ENCODE measurements at regions not wholly inside any gene's neighbourhood (a gene's known extent, or its start where the extent isn't known, plus 50 kb on each side); places are given as distances from the start of the nearest gene placed in this dataset.

DNA sequence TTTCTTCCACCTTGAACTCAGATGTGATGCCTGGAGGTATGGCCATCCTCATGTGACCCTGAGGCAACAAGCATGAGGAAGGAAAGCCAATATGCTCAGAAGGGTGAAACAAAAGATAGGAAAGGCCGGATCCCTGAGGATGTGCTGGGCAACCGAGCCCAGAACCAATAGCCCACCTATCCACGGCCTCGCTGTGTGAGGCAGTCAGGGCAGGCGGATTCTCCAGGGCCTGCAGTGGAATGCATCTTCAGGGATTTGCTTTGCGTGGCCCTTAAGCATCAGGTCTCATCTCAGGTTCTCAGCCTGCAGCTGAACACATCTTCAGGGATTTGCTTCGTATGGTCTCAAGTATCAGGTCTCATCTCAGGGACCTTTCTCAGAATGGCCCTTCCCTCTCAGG is 139.8 kb downstream of the ANKRD60 start:
- Histone ChIP-seq H2BK15ac (ENCODE audit: low read depth, low read length) (no peak overlapping the region), H3K23ac (ENCODE audit: low read depth, low read length) (no peak overlapping the region), H4K91ac (ENCODE audit: insufficient read depth, low read depth, low read length) (no peak overlapping the region), H3K4me1 (ENCODE audit: control insufficient read depth, insufficient read depth, low read length) (no peaks in the 10 kb centered on the region), H2AK5ac (ENCODE audit: low read depth, low read length) (no peak overlapping the region), H3K36me3 (ENCODE audit: control insufficient read depth, insufficient read depth, low read length) (no peaks in the 10 kb centered on the region), H3K9me1 (ENCODE audit: insufficient read depth, low read length) (no peaks in the 10 kb centered on the region), H2BK20ac (ENCODE audit: low read depth, low read length) (no peak overlapping the region), H3K4me2 (ENCODE audit: low read depth, low read length) (no peak overlapping the region), H3K18ac (ENCODE audit: low read depth, low read length) (no peak overlapping the region), H3K27ac (ENCODE audit: insufficient read depth, low read length) (no peak overlapping the region), H3K56ac (ENCODE audit: extremely low read depth, insufficient read depth, low read length) (no peak overlapping the region), H2AFZ (replicated peaks; ENCODE audit: low read length, poor library complexity) (no peak overlapping the region), H4K5ac (ENCODE audit: low read depth, low read length) (no peak overlapping the region), H3K4me3 (ENCODE audit: insufficient read depth, low read depth, low read length) (no peak overlapping the region), H3K79me1 (ENCODE audit: low read depth in 1 of 2, low read length in 2 of 2) (no peaks in the 10 kb centered on the region), H3K9me3 (ENCODE audit: control insufficient read depth, insufficient read depth, low read length) (no peaks in the 10 kb centered on the region), H2BK5ac (ENCODE audit: low read depth, low read length, poor library complexity, severe bottlenecking) (no peak overlapping the region), H4K20me1 (ENCODE audit: insufficient read depth, low read length) (no peaks in the 10 kb centered on the region), H4K8ac (ENCODE audit: low read depth in 2 of 2, low read length in 2 of 2) (no peak overlapping the region), H2AK9ac (replicated peaks; ENCODE audit: low read depth, low read length, poor library complexity) (no peak overlapping the region), H3K27me3 (ENCODE audit: control insufficient read depth, insufficient read depth, low read length) (no peaks in the 10 kb centered on the region; the same call in 1 of the 2 replicates), H3K9ac (ENCODE audit: low read depth, low read length) (no peak overlapping the region), H3K14ac (replicated peaks; ENCODE audit: low read depth, low read length) (no peak overlapping the region), H2BK120ac (ENCODE audit: low read depth, low read length) (no peak overlapping the region), H3K4ac (ENCODE audit: low read depth, low read length) (no peak overlapping the region)
- in situ Hi-C loops (cut with MboI; ENCODE audit: low sequenced_read_pairs) (loop anchor here (10.0 kb wide), 1 partner anchor 434 kb away; no protein-coding TSS in a partner anchor), intact Hi-C loops (cut with micrococcal nuclease) (loop anchor here (5.0 kb wide), 1 partner anchor 89 kb away; no protein-coding TSS in a partner anchor), dilution Hi-C loops (cut with HindIII; ENCODE audit: low sequenced_read_pairs, unreplicated experiment) (no loop called here)
- DNase-seq (no peak), ATAC-seq (ENCODE audit: low read depth) (no peak)
- POLR2A ChIA-PET (ENCODE audit: unreplicated experiment): no interaction called here
- TF ChIP-seq SMC3 (IDR thresholded peaks at IDR 0.05; ENCODE audit: low read depth, low read length) (no peak), FOS (IDR thresholded peaks at IDR 0.05; ENCODE audit: low read depth, low read length) (no peak), MAFK (IDR thresholded peaks at IDR 0.05; ENCODE audit: low read depth, low read length) (no peak), RAD21 (IDR thresholded peaks at IDR 0.05; ENCODE audit: low read length) (no peak), POLR2A (IDR thresholded peaks at IDR 0.05; ENCODE audit: low read depth, low read length) (no peak), BHLHE40 (IDR thresholded peaks at IDR 0.05; ENCODE audit: low read depth, low read length) (no peak), MXI1 (IDR thresholded peaks at IDR 0.05; ENCODE audit: borderline replicate concordance, low read depth, low read length) (no peak), MAZ (IDR thresholded peaks at IDR 0.05; ENCODE audit: borderline replicate concordance, low read depth, low read length) (no peak), CEBPB (IDR thresholded peaks at IDR 0.05; ENCODE audit: low read depth, low read length) (no peak)
- no TSS peak for BruUV-seq (replicated peaks)
- WGBS, 2 experiments (ENCODE audit: extremely low coverage in 2 of 2, insufficient read length in 1 of 2): 43% methylated on average over 2 of the region's 7 CpGs; no CpG with 5 or more reads in 1 of the 2 experiments
- CTCF ChIA-PET: no interaction called here

Measured in IMR-90 (cell line).